Smooth muscle cell (in vitro differentiated cells): ENCODE measurements at regions not wholly inside any gene's neighbourhood (a gene's known extent, or its start where the extent isn't known, plus 50 kb on each side); places are given as distances from the start of the nearest gene placed in this dataset.

Experiments used
- DNase-seq: peaks from one replicate; lab custom pipeline; 2025; ENCODE audit not compliant: unreplicated experiment; lab: John Stamatoyannopoulos, UW
- H2AFZ ChIP-seq: fragments of 200-600 bp; sonication (generic); 2 replicates; pipeline ENCODE4 v1.6.0; 2016; ENCODE audit warnings: antibody characterized with exemption, low read depth, mild to moderate bottlenecking
- H3F3A ChIP-seq: fragments of 200-600 bp; sonication (generic); 2 replicates; pipeline ENCODE4 v1.6.0; 2017; ENCODE audit warnings: antibody characterized with exemption, low read depth
- H3K27ac ChIP-seq: fragments of 200-600 bp; sonication (generic); 2 replicates; pipeline ENCODE4 v1.5.1; 2016; ENCODE audit warnings: low read depth, mild to moderate bottlenecking
- H3K27me3 ChIP-seq: fragments of 200-600 bp; sonication (generic); 2 replicates; pipeline ENCODE4 v1.6.1; 2016; ENCODE audit warnings: low read depth, mild to moderate bottlenecking
- H3K36me3 ChIP-seq: fragments of 200-600 bp; sonication (generic); 2 replicates; pipeline ENCODE4 v1.5.1; 2016; ENCODE audit warnings: low read depth
- H3K4me1 ChIP-seq: fragments of 200-600 bp; sonication (generic); 2 replicates; pipeline ENCODE4 v1.5.1; 2016; ENCODE audit warnings: low read depth
- H3K4me2 ChIP-seq: fragments of 200-600 bp; sonication (generic); 2 replicates; pipeline ENCODE4 v1.6.0; 2016; ENCODE audit warnings: mild to moderate bottlenecking
- H3K4me3 ChIP-seq: fragments of 200-600 bp; sonication (generic); 2 replicates; pipeline ENCODE4 v1.5.1; 2016; ENCODE audit warnings: mild to moderate bottlenecking
- H3K79me2 ChIP-seq: fragments of 200-600 bp; sonication (generic); 2 replicates; pipeline ENCODE4 v1.6.0; 2016; ENCODE audit warnings: low read depth, mild to moderate bottlenecking
- H3K9ac ChIP-seq: fragments of 200-600 bp; sonication (generic); 2 replicates; pipeline ENCODE4 v1.6.0; 2016; ENCODE audit warnings: low read depth
- H3K9me3 ChIP-seq: fragments of 200-600 bp; sonication (generic); replicated peaks from 2 replicates; pipeline ENCODE4 v1.5.1; 2016; ENCODE audit warnings: low read depth
- H4K20me1 ChIP-seq: fragments of 200-600 bp; sonication (generic); 2 replicates; pipeline ENCODE4 v1.6.0; 2016; ENCODE audit warnings: low read depth
- WGBS: methylation state at CpG from one replicate; pipeline ENCODE4 v1.1.7; 2016; ENCODE audit warnings: low lambda C conversion rate; 5-methylcytosine and 5-hydroxymethylcytosine counted together
- TF ChIP-seq, protein P1 (sequence below): fragments of 200-600 bp; sonication (generic); IDR thresholded peaks from 2 replicates; pipeline ENCODE4 v1.5.1; 2017; ENCODE audit warnings: borderline replicate concordance, mild to moderate bottlenecking, antibody characterized with exemption; ENCODE audit not compliant: insufficient read depth, poor library complexity, severe bottlenecking

DNA sequence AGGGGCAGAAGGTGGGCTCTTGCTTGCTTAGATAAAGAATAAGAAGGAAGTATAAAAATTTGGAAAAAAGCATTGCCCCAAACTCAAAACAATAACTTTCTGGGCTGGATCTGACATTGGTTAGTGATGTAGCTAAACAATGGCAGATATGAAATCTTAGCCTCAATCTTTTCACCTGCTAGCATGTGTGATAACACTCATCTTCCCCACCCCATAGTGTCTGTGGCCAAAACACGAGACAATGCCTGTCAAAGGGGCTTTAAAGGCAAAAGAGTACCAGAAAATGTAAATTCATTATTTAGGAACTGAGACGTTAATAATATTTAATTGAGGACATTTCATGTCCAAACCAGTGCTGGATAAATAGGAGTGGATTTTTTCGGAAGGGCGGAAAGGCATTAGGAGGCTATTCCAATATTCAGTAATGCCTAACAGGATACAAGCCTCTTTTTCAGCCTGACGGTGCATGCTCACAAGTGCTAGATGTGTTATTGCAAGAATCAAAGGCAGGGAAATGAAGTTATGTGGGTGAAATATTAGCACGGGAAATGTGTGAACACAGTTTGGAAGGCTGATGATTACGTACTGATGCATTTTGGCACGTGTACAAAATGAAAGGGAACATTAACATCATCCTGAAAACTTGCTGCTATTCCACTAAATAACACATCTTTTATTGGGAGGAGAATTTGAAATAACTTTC, 395.7 kb downstream of the GALR1 start:
- Histone ChIP-seq H3K9ac (no peak overlapping the region), H4K20me1 (no peaks in the 10 kb centered on the region), H2AFZ (no peak overlapping the region), H3K9me3 (no peaks in the 10 kb centered on the region), H3K27me3 (no peaks in the 10 kb centered on the region), H3K36me3 (no peaks in the 10 kb centered on the region), H3K4me2 (no peak overlapping the region), H3K79me2 (no peaks in the 10 kb centered on the region), H3K4me3 (no peak overlapping the region), H3K4me1 (no peaks in the 10 kb centered on the region), H3F3A (no peaks in the 10 kb centered on the region), H3K27ac (no peak overlapping the region)
- 79% methylated on average over 8 of the region's 8 CpGs for WGBS
- TF ChIP-seq, protein P1, sequence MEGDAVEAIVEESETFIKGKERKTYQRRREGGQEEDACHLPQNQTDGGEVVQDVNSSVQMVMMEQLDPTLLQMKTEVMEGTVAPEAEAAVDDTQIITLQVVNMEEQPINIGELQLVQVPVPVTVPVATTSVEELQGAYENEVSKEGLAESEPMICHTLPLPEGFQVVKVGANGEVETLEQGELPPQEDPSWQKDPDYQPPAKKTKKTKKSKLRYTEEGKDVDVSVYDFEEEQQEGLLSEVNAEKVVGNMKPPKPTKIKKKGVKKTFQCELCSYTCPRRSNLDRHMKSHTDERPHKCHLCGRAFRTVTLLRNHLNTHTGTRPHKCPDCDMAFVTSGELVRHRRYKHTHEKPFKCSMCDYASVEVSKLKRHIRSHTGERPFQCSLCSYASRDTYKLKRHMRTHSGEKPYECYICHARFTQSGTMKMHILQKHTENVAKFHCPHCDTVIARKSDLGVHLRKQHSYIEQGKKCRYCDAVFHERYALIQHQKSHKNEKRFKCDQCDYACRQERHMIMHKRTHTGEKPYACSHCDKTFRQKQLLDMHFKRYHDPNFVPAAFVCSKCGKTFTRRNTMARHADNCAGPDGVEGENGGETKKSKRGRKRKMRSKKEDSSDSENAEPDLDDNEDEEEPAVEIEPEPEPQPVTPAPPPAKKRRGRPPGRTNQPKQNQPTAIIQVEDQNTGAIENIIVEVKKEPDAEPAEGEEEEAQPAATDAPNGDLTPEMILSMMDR: no peak
- no peak for DNase-seq

DNA sequence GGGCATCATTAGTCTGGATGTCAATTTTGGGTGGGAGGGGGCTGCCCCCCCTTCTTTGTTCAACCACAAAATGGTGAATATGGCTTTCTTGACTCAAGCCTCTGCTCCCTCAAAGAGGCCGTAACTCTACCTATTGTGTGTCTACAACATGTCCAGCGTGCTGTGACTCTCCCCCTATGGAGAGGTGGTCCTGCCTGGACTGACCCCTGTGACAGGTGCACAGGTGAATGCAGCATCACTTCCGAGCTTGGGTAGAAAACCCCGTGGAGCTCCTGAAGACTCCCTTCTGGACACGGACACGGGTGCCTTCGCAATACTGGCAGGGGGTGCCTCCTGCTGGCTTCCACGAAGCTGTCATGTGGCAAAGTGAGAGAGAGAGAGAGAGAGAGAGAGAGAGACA, 397.8 kb downstream of the GALR1 start:
- TF ChIP-seq, protein P1: no peak
- Histone ChIP-seq H3K27ac (no peak overlapping the region), H3K27me3 (peaks cover 4% of the 10 kb centered on the region), H3K79me2 (no peaks in the 10 kb centered on the region), H3K9me3 (no peaks in the 10 kb centered on the region), H3K9ac (no peak overlapping the region), H3K4me2 (no peak overlapping the region), H3K4me1 (no peaks in the 10 kb centered on the region), H2AFZ (no peak overlapping the region), H3F3A (no peaks in the 10 kb centered on the region), H3K36me3 (no peaks in the 10 kb centered on the region), H3K4me3 (no peak overlapping the region), H4K20me1 (no peaks in the 10 kb centered on the region)
- no peak for DNase-seq
- WGBS: 84% methylated on average over 8 of the region's 8 CpGs

DNA sequence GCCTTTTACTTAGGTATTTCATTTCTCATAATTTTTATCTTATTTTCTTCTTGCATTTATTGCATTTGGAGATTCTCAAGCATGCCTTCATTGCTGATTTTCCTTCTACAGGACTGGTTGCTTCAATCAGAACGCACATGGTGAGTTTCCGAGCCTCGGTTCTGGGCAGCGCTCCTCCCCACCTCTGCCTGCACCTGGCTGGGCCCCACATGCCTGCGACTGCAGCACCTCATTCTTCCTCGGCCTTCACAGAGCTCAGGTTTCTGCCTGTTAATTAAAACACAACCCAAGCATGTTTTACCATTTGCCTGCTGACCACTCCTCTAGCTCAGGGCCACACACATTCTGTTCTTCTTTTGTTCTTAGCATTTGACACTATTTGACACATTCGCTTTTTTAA, 398.8 kb downstream of the GALR1 start:
- Histone ChIP-seq H3K79me2 (no peaks in the 10 kb centered on the region), H3K36me3 (no peaks in the 10 kb centered on the region), H3K27me3 (peaks cover 6% of the 10 kb centered on the region), H3K4me3 (no peak overlapping the region), H3K9me3 (no peaks in the 10 kb centered on the region), H3K4me1 (no peaks in the 10 kb centered on the region), H3F3A (no peaks in the 10 kb centered on the region), H4K20me1 (no peaks in the 10 kb centered on the region), H3K4me2 (no peak overlapping the region), H3K9ac (no peak overlapping the region), H2AFZ (no peak overlapping the region), H3K27ac (no peak overlapping the region)
- no peak for DNase-seq
- TF ChIP-seq, protein P1: no peak
- WGBS: 70% methylated on average over 7 of the region's 7 CpGs

DNA sequence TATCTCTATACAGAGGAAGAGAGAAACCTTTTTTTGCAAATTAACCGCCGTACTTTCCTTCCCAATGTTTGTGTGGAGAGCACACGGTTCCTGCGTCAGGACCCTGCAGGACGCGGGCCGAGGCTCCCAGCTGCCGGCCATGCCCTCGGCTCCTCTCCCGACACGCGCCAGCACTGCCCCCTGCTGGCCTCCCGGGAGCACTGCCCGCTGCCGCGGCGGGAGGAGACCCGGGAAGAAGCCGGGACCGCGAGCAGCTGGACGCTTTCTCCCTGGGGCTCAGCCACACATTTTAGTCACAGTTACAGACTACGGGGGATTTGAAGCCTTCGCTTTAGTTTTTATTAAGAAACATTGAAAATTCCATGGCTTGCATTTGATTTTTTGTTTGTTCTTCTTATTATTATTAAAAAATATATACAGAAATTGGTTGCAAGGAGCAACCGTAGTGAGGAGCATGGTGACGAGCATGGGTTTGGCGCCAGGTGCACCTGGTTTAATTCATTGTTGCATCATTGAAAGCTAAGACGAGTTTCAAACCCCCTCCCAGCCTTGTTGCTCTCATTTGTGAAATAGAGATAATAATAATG, 401.2 kb downstream of the GALR1 start:
- peak overlapping the region; percentile 68 for H3K4me2 ChIP-seq

More for the DNA sequence above, 401.2 kb downstream of the GALR1 start:
- Histone ChIP-seq H4K20me1 (no peaks in the 10 kb centered on the region), H3K27me3 (peaks cover 6% of the 10 kb centered on the region), H3K27ac (no peak overlapping the region), H3K79me2 (no peaks in the 10 kb centered on the region), H3F3A (no peaks in the 10 kb centered on the region), H3K4me3 (no peak overlapping the region), H3K9me3 (no peaks in the 10 kb centered on the region), H3K9ac (no peak overlapping the region), H3K4me1 (no peaks in the 10 kb centered on the region), H3K36me3 (no peaks in the 10 kb centered on the region), H2AFZ (no peak overlapping the region)
- TF ChIP-seq, protein P1: peak; percentile 99
- DNase-seq: peak; percentile 21
- WGBS: 12% methylated on average over 28 of the region's 28 CpGs
